WERI-Rb-1 (cell line): ENCODE measurements at regions not wholly inside any gene's neighbourhood (a gene's known extent, or its start where the extent isn't known, plus 50 kb on each side); places are given as distances from the start of the nearest gene placed in this dataset.

Experiments
- DNase-seq: peaks from one replicate; pipeline ENCODE4 v3.0.0-alpha.2; 2020
- H3K27ac ChIP-seq: fragments of 250-450 bp; sonication (Bioruptor Pico); 2 replicates; pipeline ENCODE4 v1.5.1; 2020; ENCODE audit warnings: mild to moderate bottlenecking, moderate library complexity
- H3K27me3 ChIP-seq: fragments of 250-450 bp; sonication (Bioruptor Pico); 2 replicates; pipeline ENCODE4 v1.5.1; 2021; ENCODE audit warnings: mild to moderate bottlenecking, low read depth, moderate library complexity; ENCODE audit not compliant: insufficient read depth, severe bottlenecking
- H3K36me3 ChIP-seq: fragments of 250-450 bp; sonication (Bioruptor Pico); 2 replicates; pipeline ENCODE4 v1.5.1; 2020; ENCODE audit warnings: mild to moderate bottlenecking, moderate library complexity
- H3K4me3 ChIP-seq: 2 replicates; pipeline ENCODE4 v1.5.1; 2011; ENCODE audit warnings: low read depth, mild to moderate bottlenecking, control low read depth, low read length
- H3K9me3 ChIP-seq: fragments of 250-450 bp; sonication (Bioruptor Pico); 2 replicates; pipeline ENCODE4 v1.5.1; 2021; ENCODE audit warnings: mild to moderate bottlenecking, moderate library complexity; ENCODE audit not compliant: severe bottlenecking
- CTCF ChIP-seq: IDR thresholded peaks from 2 replicates; pipeline ENCODE4 v1.5.1; 2011; ENCODE audit warnings: low read depth, mild to moderate bottlenecking, control low read depth, inconsistent platforms, low read length

- Histone ChIP-seq H3K27me3 (no peaks in the 10 kb centered on the region), H3K36me3 (no peaks in the 10 kb centered on the region), H3K9me3 (peaks cover 10% of the 10 kb centered on the region), H3K4me3 (no peak overlapping the region), H3K27ac (no peak overlapping the region)
- TF ChIP-seq CTCF, result no peak
- peak; percentile 2 for DNase-seq
Measured at GRCh38 chr14:104385111-104385510, 194.5 kb upstream of the C14orf180 start.

- H3K36me3 ChIP-seq, result no peaks in the 10 kb centered on the region
- no peak for TF ChIP-seq CTCF
- H3K9me3 ChIP-seq, result peaks cover 10% of the 10 kb centered on the region
- DNase-seq, result no peak
- no peak overlapping the region for H3K27ac ChIP-seq
- no peak overlapping the region for H3K4me3 ChIP-seq
- H3K27me3 ChIP-seq, result no peaks in the 10 kb centered on the region
Measured at GRCh38 chr14:104385531-104386101, 193.9 kb upstream of the C14orf180 start.

GRCh38 chr14:104386151-104386841 is 193.3 kb upstream of the C14orf180 start:
- no peak for DNase-seq
- Histone ChIP-seq H3K4me3 (no peak overlapping the region), H3K27ac (no peak overlapping the region), H3K36me3 (no peaks in the 10 kb centered on the region), H3K27me3 (no peaks in the 10 kb centered on the region), H3K9me3 (peaks cover 4% of the 10 kb centered on the region)
- no peak for TF ChIP-seq CTCF

- H3K9me3 ChIP-seq, result no peaks in the 10 kb centered on the region
- no peak for TF ChIP-seq CTCF
- no peak for DNase-seq
- H3K36me3 ChIP-seq, result no peaks in the 10 kb centered on the region
- H3K4me3 ChIP-seq, result no peak overlapping the region
- H3K27ac ChIP-seq, result no peak overlapping the region
- no peaks in the 10 kb centered on the region for H3K27me3 ChIP-seq
Measured at GRCh38 chr14:104387022-104388010, 192.2 kb upstream of the C14orf180 start.

- TF ChIP-seq CTCF, result no peak
- no peaks in the 10 kb centered on the region for H3K9me3 ChIP-seq
- DNase-seq, result no peak
- H3K27ac ChIP-seq, result no peak overlapping the region
- H3K4me3 ChIP-seq, result no peak overlapping the region
- H3K36me3 ChIP-seq, result no peaks in the 10 kb centered on the region
- H3K27me3 ChIP-seq, result no peaks in the 10 kb centered on the region
Measured at GRCh38 chr14:104388011-104388521, 191.5 kb upstream of the C14orf180 start.
